ENCODE measurements at regions not wholly inside any gene's neighbourhood (a gene's known extent, or its start where the extent isn't known, plus 50 kb on each side); places are given as distances from the start of the nearest gene placed in this dataset.
A peak's percentile ranks its signal among the peaks of the same experiment; 100 is the strongest.

DNA sequence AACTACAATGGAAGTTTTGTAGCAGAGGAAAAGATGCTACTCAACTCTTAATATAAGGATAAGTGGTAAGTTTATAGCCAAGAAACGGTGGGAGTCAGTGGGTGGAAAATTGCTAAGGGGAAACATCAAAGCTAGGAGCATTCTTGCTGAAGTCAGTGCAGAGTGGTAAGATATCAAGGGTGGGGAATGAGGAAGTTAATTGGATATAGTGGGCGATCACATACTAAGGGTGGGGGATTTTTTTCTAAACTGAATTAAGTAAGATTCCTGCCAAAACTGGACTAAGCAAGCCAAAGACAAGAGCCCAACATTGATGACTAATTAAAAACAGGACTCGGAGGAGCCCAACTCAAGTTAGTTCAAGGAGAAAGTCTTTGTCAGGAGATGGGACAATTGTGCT, 525.4 kb downstream of the CCDC85A start:
- ChIA-PET POLR2A (no interaction called here), CTCF (no interaction called here)
- Histone ChIP-seq H3K4me1 (ENCODE audit: control insufficient read depth in 1 of 2, insufficient read depth in 2 of 2, low read depth in 1 of 2, low read length in 1 of 2) (peaks cover 0 to 13% of the 10 kb centered on the region in 2 experiments; a peak in 3 of 4 replicates), H3K9ac (0 out of 2 replicates have a peak overlapping the region, but pooled peaks have one; percentile 10), H2AFZ (ENCODE audit: low read depth) (peak overlapping the region; percentile 11; the same call in 1 of the 2 replicates), H3K27me3 (ENCODE audit: insufficient read depth) (no peaks in the 10 kb centered on the region), H4K20me1 (ENCODE audit: insufficient read depth) (no peaks in the 10 kb centered on the region), H3F3A (replicated peaks; ENCODE audit: insufficient read depth) (peaks cover 54% of the 10 kb centered on the region), H3K36me3 (replicated peaks in 1 of 2; ENCODE audit: control insufficient read depth in 1 of 2, insufficient read depth in 2 of 2, low read length in 1 of 2) (peaks cover 0 to 24% of the 10 kb centered on the region in 2 experiments), H3K9me2 (no peaks in the 10 kb centered on the region), H3K27ac (ENCODE audit: low read depth in 2 of 2, low read length in 1 of 2) (peak overlapping the region in 1 of 2 experiments; percentile 13; a peak in 2 of 4 replicates), H3K4me2 (peak overlapping the region; percentile 7; the same call in 1 of the 2 replicates), H3K79me2 (ENCODE audit: insufficient read depth) (peaks cover 43% of the 10 kb centered on the region), H3K4me3 (ENCODE audit: low read depth in 2 of 2, low read length in 1 of 2) (peak overlapping the region in 1 of 2 experiments; percentile 33; a peak in 1 of 4 replicates), H3K9me3 (no peaks in the 10 kb centered on the region)
- WGBS (ENCODE audit: low lambda C conversion rate), result 35% methylated on average over 3 of the region's 3 CpGs
- TF ChIP-seq RCOR1 (IDR thresholded peaks at IDR 0.05; ENCODE audit: low read length) (no peak), TCF12 (IDR thresholded peaks at IDR 0.05) (peak; percentile 37; the same call in 1 of the 2 replicates), TEAD4 (IDR thresholded peaks at IDR 0.05; ENCODE audit: borderline replicate concordance, insufficient read depth) (no peak), RFX5 (IDR thresholded peaks at IDR 0.05; ENCODE audit: low read length) (no peak), SIN3A (IDR thresholded peaks at IDR 0.05; ENCODE audit: borderline replicate concordance, low read depth, low read length) (no peak)
- TF ChIP-seq, protein P1, sequence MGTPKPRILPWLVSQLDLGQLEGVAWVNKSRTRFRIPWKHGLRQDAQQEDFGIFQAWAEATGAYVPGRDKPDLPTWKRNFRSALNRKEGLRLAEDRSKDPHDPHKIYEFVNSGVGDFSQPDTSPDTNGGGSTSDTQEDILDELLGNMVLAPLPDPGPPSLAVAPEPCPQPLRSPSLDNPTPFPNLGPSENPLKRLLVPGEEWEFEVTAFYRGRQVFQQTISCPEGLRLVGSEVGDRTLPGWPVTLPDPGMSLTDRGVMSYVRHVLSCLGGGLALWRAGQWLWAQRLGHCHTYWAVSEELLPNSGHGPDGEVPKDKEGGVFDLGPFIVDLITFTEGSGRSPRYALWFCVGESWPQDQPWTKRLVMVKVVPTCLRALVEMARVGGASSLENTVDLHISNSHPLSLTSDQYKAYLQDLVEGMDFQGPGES (IDR thresholded peaks at IDR 0.05; ENCODE audit: low read depth, low read length), result no peak
- DNase-seq, result no peak

DNA sequence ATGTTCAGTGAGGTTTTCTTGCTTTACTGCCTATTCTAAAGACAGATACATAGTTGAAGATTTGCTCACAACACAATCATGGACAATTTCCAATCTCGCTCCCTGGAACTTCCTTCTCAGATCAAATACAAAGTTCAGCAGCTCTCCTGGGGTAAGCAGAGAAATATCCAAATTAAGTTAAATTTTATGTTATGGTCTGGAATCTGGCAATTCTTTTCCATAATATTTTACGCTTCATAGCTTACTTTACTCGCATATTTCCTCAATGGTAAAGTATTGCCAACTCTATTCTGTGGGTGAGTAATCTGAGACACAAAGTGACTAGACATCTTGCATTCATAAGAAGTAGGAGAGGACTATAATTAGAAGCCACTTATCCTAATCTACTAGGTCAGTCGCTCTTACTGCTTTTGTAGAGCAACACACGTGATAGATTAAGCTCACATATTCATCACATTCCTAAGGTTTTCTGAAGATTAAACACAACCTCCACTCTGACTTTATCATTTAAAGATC, 529.4 kb downstream of the CCDC85A start:
- H3K79me2 ChIP-seq (ENCODE audit: insufficient read depth), result peaks cover 67% of the 10 kb centered on the region
- peak overlapping the region; percentile 86 for H3K9ac ChIP-seq
- H3K4me1 ChIP-seq (ENCODE audit: control insufficient read depth in 1 of 2, insufficient read depth in 2 of 2, low read depth in 1 of 2, low read length in 1 of 2), result peaks cover 0 to 24% of the 10 kb centered on the region in 2 experiments; a peak in 3 of 4 replicates
- H3K9me3 ChIP-seq, result no peaks in the 10 kb centered on the region
- H2AFZ ChIP-seq (ENCODE audit: low read depth), result peak overlapping the region; percentile 12; the same call in 1 of the 2 replicates
- H3K4me3 ChIP-seq (ENCODE audit: low read depth in 2 of 2, low read length in 1 of 2), result peak overlapping the region; percentile 46 to 56; a peak in 2 of 4 replicates
- H3K36me3 ChIP-seq (replicated peaks in 1 of 2; ENCODE audit: control insufficient read depth in 1 of 2, insufficient read depth in 2 of 2, low read length in 1 of 2), result peaks cover 0 to 31% of the 10 kb centered on the region in 2 experiments
- no peaks in the 10 kb centered on the region for H4K20me1 ChIP-seq (ENCODE audit: insufficient read depth)
- no peaks in the 10 kb centered on the region for H3K27me3 ChIP-seq (ENCODE audit: insufficient read depth)
- H3F3A ChIP-seq (replicated peaks; ENCODE audit: insufficient read depth), result peaks cover 50% of the 10 kb centered on the region
- POLR2A ChIA-PET, result no interaction called here
- peak overlapping the region; percentile 77 for H3K4me2 ChIP-seq
- CTCF ChIA-PET, result no interaction called here
- H3K9me2 ChIP-seq, result no peaks in the 10 kb centered on the region
- peak overlapping the region; percentile 92 to 96 for H3K27ac ChIP-seq (ENCODE audit: low read depth in 2 of 2, low read length in 1 of 2)
- no peak for DNase-seq
- 16% methylated on average over 5 of the region's 5 CpGs for WGBS (ENCODE audit: low lambda C conversion rate)
- TF ChIP-seq POLR2AphosphoS5 (IDR thresholded peaks at IDR 0.05; ENCODE audit: low read depth, low read length) (peak; percentile 25; the same call in 1 of the 2 replicates), NRF1 (IDR thresholded peaks at IDR 0.05; ENCODE audit: low read depth, low read length) (no peak), MEF2A (IDR thresholded peaks at IDR 0.05; ENCODE audit: borderline replicate concordance, low read depth) (peak; percentile 94), EP300 (IDR thresholded peaks at IDR 0.05; ENCODE audit: borderline replicate concordance in 1 of 2, low read depth in 1 of 2, low read length in 1 of 2) (peak; percentile 36 to 87; a peak in 2 of 4 replicates), RXRA (IDR thresholded peaks at IDR 0.05; ENCODE audit: borderline replicate concordance, low read depth) (no peak), SIN3A (IDR thresholded peaks at IDR 0.05; ENCODE audit: borderline replicate concordance, low read depth, low read length) (no peak), JUND (IDR thresholded peaks at IDR 0.05) (peak; percentile 52), FOXM1 (IDR thresholded peaks at IDR 0.05; ENCODE audit: low read depth) (peak; percentile 59; the same call in 1 of the 2 replicates), FOXJ3 (CRISPR knock-in tag; IDR thresholded peaks at IDR 0.05) (no peak), TAF1 (IDR thresholded peaks at IDR 0.05; ENCODE audit: borderline replicate concordance, low read depth, low read length) (no peak)
- TF ChIP-seq, protein P2, sequence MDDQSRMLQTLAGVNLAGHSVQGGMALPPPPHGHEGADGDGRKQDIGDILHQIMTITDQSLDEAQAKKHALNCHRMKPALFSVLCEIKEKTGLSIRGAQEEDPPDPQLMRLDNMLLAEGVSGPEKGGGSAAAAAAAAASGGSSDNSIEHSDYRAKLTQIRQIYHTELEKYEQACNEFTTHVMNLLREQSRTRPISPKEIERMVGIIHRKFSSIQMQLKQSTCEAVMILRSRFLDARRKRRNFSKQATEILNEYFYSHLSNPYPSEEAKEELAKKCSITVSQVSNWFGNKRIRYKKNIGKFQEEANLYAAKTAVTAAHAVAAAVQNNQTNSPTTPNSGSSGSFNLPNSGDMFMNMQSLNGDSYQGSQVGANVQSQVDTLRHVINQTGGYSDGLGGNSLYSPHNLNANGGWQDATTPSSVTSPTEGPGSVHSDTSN (IDR thresholded peaks at IDR 0.05), result peak; percentile 77
- TF ChIP-seq, protein P3, sequence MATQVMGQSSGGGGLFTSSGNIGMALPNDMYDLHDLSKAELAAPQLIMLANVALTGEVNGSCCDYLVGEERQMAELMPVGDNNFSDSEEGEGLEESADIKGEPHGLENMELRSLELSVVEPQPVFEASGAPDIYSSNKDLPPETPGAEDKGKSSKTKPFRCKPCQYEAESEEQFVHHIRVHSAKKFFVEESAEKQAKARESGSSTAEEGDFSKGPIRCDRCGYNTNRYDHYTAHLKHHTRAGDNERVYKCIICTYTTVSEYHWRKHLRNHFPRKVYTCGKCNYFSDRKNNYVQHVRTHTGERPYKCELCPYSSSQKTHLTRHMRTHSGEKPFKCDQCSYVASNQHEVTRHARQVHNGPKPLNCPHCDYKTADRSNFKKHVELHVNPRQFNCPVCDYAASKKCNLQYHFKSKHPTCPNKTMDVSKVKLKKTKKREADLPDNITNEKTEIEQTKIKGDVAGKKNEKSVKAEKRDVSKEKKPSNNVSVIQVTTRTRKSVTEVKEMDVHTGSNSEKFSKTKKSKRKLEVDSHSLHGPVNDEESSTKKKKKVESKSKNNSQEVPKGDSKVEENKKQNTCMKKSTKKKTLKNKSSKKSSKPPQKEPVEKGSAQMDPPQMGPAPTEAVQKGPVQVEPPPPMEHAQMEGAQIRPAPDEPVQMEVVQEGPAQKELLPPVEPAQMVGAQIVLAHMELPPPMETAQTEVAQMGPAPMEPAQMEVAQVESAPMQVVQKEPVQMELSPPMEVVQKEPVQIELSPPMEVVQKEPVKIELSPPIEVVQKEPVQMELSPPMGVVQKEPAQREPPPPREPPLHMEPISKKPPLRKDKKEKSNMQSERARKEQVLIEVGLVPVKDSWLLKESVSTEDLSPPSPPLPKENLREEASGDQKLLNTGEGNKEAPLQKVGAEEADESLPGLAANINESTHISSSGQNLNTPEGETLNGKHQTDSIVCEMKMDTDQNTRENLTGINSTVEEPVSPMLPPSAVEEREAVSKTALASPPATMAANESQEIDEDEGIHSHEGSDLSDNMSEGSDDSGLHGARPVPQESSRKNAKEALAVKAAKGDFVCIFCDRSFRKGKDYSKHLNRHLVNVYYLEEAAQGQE (IDR thresholded peaks at IDR 0.05; ENCODE audit: low read depth, low read length), result no peak
- TF ChIP-seq, protein P4, sequence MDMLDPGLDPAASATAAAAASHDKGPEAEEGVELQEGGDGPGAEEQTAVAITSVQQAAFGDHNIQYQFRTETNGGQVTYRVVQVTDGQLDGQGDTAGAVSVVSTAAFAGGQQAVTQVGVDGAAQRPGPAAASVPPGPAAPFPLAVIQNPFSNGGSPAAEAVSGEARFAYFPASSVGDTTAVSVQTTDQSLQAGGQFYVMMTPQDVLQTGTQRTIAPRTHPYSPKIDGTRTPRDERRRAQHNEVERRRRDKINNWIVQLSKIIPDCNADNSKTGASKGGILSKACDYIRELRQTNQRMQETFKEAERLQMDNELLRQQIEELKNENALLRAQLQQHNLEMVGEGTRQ (IDR thresholded peaks at IDR 0.05; ENCODE audit: borderline replicate concordance, low read depth, low read length), result no peak
- TF ChIP-seq, protein P5, sequence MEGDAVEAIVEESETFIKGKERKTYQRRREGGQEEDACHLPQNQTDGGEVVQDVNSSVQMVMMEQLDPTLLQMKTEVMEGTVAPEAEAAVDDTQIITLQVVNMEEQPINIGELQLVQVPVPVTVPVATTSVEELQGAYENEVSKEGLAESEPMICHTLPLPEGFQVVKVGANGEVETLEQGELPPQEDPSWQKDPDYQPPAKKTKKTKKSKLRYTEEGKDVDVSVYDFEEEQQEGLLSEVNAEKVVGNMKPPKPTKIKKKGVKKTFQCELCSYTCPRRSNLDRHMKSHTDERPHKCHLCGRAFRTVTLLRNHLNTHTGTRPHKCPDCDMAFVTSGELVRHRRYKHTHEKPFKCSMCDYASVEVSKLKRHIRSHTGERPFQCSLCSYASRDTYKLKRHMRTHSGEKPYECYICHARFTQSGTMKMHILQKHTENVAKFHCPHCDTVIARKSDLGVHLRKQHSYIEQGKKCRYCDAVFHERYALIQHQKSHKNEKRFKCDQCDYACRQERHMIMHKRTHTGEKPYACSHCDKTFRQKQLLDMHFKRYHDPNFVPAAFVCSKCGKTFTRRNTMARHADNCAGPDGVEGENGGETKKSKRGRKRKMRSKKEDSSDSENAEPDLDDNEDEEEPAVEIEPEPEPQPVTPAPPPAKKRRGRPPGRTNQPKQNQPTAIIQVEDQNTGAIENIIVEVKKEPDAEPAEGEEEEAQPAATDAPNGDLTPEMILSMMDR (IDR thresholded peaks at IDR 0.05), result no peak
